ENCODE measurements at regions not wholly inside any gene's neighbourhood (a gene's known extent, or its start where the extent isn't known, plus 50 kb on each side); places are given as distances from the start of the nearest gene placed in this dataset. TPM values are rescaled to one million over a fixed set of nuclear protein-coding genes. Genes with fewer than 3 reads are reported as not detected.

GRCh38 chr1:65090406-65090805 is 57.6 kb upstream of the AK4 start:
- DNase-seq (ENCODE audit: low spot score in 2 of 2), result no peak
- FAIRE-seq, result no peak

GRCh38 chr1:65092691-65093090 is 55.3 kb upstream of the AK4 start:
- no peak for DNase-seq (ENCODE audit: low spot score in 2 of 2)
- no peak for FAIRE-seq

- no peak for FAIRE-seq
Observed at GRCh38 chr1:65097076-65097475, 50.9 kb upstream of the AK4 start.

More at GRCh38 chr1:65097076-65097475, 50.9 kb upstream of the AK4 start:
- DNase-seq (ENCODE audit: low spot score in 2 of 2), result no peak

Small RNA genes lying in the stretch of these regions (small RNA-seq; reads per million reads assigned to genes)
- gene MIR101-1 (3.3 reads per million, percentile 89 among the genes with 10 or more reads in this experiment), gene MIR3671 (not detected), gene MRPS21P1 (not detected), gene RNU6-1176P (not detected)
